ENCODE measurements at regions not wholly inside any gene's neighbourhood (a gene's known extent, or its start where the extent isn't known, plus 50 kb on each side); places are given as distances from the start of the nearest gene placed in this dataset.
"Not testable (repeated sequence)": the region's sequence is repeated elsewhere in the genome, so short reads cannot be mapped to it uniquely, and the experiment has no call there.

DNA sequence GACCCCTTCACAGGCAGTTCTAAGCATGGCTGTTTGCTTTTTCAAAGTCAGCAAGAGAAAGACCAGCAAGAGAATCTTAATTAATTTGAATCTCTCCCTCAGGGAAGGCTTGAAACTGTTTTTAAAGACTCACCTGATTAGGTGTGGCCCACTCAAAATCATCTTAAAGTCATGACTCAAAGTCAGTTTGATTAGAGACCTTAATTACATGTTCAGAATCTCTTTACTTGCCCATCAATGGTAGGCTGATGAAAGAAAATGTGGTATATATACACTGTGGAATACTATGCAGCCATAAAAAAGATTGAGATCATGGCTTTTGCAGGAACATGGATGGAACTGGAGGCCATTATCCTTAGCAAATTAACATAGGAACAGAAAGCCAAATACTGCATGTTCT lies 247.5 kb upstream of the PRKX start:
- ATAC-seq (ENCODE audit: low FRiP score) (no peak), DNase-seq (no peak)
- Histone ChIP-seq H3K36me3 (ENCODE audit: control insufficient read depth in 1 of 2, insufficient read depth in 2 of 2, low read length in 1 of 2) (no peaks in the 10 kb centered on the region), H3K4me3 (ENCODE audit: low read length in 2 of 2) (no peak overlapping the region), H3K27ac (ENCODE audit: low read depth in 1 of 2, low read length in 2 of 2) (no peak overlapping the region), H3K27me3 (ENCODE audit: control insufficient read depth in 1 of 2, insufficient read depth in 2 of 2, low read length in 1 of 2) (peaks cover 0 to 2% of the 10 kb centered on the region in 2 donors), H3K9me3 (ENCODE audit: control insufficient read depth, low read length) (no peaks in the 10 kb centered on the region), H3K4me1 (ENCODE audit: control insufficient read depth in 1 of 2, insufficient read depth in 2 of 2, low read length in 2 of 2) (no peaks in the 10 kb centered on the region)
- intact Hi-C loops (cut with DNase I) = no loop called here

DNA sequence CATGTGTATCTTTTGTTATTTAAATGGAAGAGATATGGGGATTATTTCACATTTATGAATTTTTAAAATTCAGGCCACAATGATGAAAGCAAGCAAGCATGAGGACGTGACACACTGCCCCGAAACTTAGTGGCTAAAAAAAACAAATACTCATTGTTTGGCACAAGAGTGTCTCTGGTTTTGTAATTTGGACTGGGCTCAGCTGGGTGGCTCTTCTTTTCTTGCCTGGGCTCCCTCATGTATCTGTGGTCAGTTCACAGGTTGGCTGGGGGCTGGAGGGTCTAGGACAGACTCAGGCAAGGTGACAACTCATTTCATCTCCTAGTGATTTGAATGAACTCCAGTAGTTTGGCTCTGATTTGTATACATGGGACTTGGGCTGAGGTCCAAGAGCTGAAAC lies 238.4 kb upstream of the PRKX start:
- Histone ChIP-seq H3K27ac (ENCODE audit: low read depth in 1 of 2, low read length in 2 of 2) (no peak overlapping the region), H3K4me3 (ENCODE audit: low read length in 2 of 2) (no peak overlapping the region), H3K9me3 (ENCODE audit: control insufficient read depth, low read length) (peaks cover 1% of the 10 kb centered on the region), H3K27me3 (ENCODE audit: control insufficient read depth in 1 of 2, insufficient read depth in 2 of 2, low read length in 1 of 2) (no peaks in the 10 kb centered on the region), H3K36me3 (ENCODE audit: control insufficient read depth in 1 of 2, insufficient read depth in 2 of 2, low read length in 1 of 2) (no peaks in the 10 kb centered on the region), H3K4me1 (ENCODE audit: control insufficient read depth in 1 of 2, insufficient read depth in 2 of 2, low read length in 2 of 2) (no peaks in the 10 kb centered on the region)
- ATAC-seq (ENCODE audit: low FRiP score) (no peak), DNase-seq (no peak)
- intact Hi-C loops (cut with DNase I) = no loop called here
- WGBS, 2 donors = 64 to 71% methylated on average over 2 of the region's 2 CpGs

DNA sequence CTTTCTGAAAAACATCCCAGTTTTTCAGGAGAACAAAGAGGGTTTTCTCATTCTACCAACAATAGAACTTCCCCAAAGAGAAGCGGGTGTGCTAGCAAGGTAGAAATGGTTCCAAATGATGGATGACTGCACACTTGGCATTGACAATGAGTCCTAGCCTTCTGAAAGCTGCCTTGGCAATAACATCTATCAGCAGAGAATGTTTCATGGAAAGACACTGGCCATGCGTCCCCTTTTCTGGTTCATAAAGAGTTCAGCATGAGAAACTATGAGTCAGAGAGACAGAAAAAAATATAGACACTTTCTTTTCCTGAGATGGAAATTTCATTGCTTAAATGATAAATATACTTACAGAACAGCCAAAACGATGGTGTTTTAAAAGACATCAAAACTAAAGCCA lies 236.9 kb upstream of the PRKX start:
- no peak for DNase-seq
- Histone ChIP-seq H3K36me3 (ENCODE audit: control insufficient read depth in 1 of 2, insufficient read depth in 2 of 2, low read length in 1 of 2) (no peaks in the 10 kb centered on the region), H3K27me3 (ENCODE audit: control insufficient read depth in 1 of 2, insufficient read depth in 2 of 2, low read length in 1 of 2) (no peaks in the 10 kb centered on the region), H3K9me3 (ENCODE audit: control insufficient read depth, low read length) (peaks cover 1% of the 10 kb centered on the region), H3K4me1 (ENCODE audit: control insufficient read depth in 1 of 2, insufficient read depth in 2 of 2, low read length in 2 of 2) (no peaks in the 10 kb centered on the region), H3K27ac (ENCODE audit: low read depth in 1 of 2, low read length in 2 of 2) (no peak overlapping the region), H3K4me3 (ENCODE audit: low read length in 2 of 2) (no peak overlapping the region)
- intact Hi-C loops (cut with DNase I) = no loop called here
- WGBS, 2 donors = 23 to 26% methylated on average over 3 of the region's 3 CpGs
- ATAC-seq (ENCODE audit: low FRiP score) = no peak

DNA sequence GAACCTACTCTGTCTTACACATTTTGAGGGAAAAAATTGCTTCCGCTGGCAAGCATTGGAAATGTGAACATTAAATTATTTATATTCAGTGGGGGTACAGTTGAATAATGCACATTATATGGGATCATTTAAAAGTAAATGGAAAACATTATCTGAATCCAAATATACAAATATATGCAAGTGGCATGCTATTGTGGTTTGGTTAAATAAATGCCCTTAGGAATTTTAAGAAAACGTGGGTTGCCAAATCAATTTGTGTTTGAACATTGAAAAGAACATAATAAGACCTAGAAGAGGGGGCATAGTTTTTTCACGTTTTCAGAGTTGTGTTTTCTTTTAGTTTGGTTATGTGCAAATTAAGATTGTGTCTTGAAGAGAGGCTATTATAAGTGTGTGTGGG lies 230.5 kb upstream of the PRKX start:
- no peak for ATAC-seq (ENCODE audit: low FRiP score)
- 54 to 56% methylated on average over 3 of the region's 3 CpGs for WGBS, 2 donors
- Histone ChIP-seq H3K4me3 (ENCODE audit: low read length in 2 of 2) (no peak overlapping the region), H3K4me1 (ENCODE audit: control insufficient read depth in 1 of 2, insufficient read depth in 2 of 2, low read length in 2 of 2) (no peaks in the 10 kb centered on the region), H3K9me3 (ENCODE audit: control insufficient read depth, low read length) (no peaks in the 10 kb centered on the region), H3K36me3 (ENCODE audit: control insufficient read depth in 1 of 2, insufficient read depth in 2 of 2, low read length in 1 of 2) (no peaks in the 10 kb centered on the region), H3K27me3 (ENCODE audit: control insufficient read depth in 1 of 2, insufficient read depth in 2 of 2, low read length in 1 of 2) (no peaks in the 10 kb centered on the region), H3K27ac (ENCODE audit: low read depth in 1 of 2, low read length in 2 of 2) (no peak overlapping the region)
- intact Hi-C loops (cut with DNase I) = no loop called here
- no peak for DNase-seq

DNA sequence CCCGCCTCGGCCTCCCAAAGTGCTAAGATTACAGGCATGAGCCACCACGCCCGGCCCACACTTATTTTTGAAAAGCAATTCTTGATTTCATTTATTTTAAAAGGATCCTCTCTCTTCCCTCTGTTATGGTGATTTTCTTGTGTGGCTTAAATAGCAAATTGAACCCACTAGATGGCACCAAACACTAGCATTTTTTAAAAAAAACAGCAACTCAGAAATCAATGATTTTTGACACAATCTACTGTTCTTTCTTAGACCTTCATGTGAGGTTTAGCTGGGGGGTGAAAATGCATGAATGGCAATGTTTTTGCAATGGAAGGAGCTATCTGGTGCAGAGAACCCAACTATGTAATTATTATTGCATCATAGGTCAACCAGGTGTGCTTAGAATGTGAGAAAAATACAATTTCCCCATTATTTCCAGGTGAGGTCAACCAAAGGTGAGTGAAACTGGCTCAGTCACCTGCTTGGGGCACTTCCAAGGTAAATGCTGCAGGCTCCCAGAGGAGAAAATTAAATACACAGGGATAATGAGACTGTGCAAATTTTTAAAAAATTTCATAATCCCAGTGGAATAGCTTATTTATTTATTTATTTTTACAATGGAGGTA lies 226.7 kb upstream of the PRKX start:
- no peaks in the 10 kb centered on the region for H3K9me3 ChIP-seq (ENCODE audit: control insufficient read depth, low read length)
- H3K4me3 ChIP-seq (ENCODE audit: low read length in 2 of 2) = no peak overlapping the region
- H3K27ac ChIP-seq (ENCODE audit: low read depth in 1 of 2, low read length in 2 of 2) = no peak overlapping the region
- DNase-seq (no peak), ATAC-seq (ENCODE audit: low FRiP score) (no peak)
- H3K27me3 ChIP-seq (ENCODE audit: control insufficient read depth in 1 of 2, insufficient read depth in 2 of 2, low read length in 1 of 2) = no peaks in the 10 kb centered on the region
- intact Hi-C loops (cut with DNase I) = no loop called here
- WGBS, 2 donors = 17 to 19% methylated on average over 4 of the region's 4 CpGs
- H3K4me1 ChIP-seq (ENCODE audit: control insufficient read depth in 1 of 2, insufficient read depth in 2 of 2, low read length in 2 of 2) = no peaks in the 10 kb centered on the region
- no peaks in the 10 kb centered on the region for H3K36me3 ChIP-seq (ENCODE audit: control insufficient read depth in 1 of 2, insufficient read depth in 2 of 2, low read length in 1 of 2)

DNA sequence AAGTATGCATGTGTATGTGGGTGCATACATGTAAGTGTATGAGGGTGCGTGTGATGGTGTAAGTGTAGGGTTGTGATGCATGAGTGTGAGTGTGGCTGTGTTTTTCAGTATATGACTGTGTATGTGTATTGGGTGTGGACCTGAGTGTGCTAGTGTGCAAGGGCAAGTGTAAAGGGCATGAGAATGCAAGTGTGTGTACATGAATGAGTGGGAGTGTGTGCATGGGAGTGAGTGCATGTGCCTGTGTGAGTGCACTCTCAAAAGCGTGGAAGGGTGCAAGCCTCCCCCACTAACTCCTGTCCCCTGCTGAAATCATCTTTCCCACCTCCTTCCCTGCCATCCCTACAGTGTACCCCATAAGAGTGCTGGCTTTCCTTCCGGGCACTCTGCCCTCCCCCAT lies 225.1 kb upstream of the PRKX start:
- H3K27ac ChIP-seq (ENCODE audit: low read depth in 1 of 2, low read length in 2 of 2) = no peak overlapping the region
- intact Hi-C loops (cut with DNase I) = no loop called here
- DNase-seq = no peak
- no peaks in the 10 kb centered on the region for H3K4me1 ChIP-seq (ENCODE audit: control insufficient read depth in 1 of 2, insufficient read depth in 2 of 2, low read length in 2 of 2)
- H3K9me3 ChIP-seq (ENCODE audit: control insufficient read depth, low read length) = no peaks in the 10 kb centered on the region
- H3K36me3 ChIP-seq (ENCODE audit: control insufficient read depth in 1 of 2, insufficient read depth in 2 of 2, low read length in 1 of 2) = no peaks in the 10 kb centered on the region
- H3K27me3 ChIP-seq (ENCODE audit: control insufficient read depth in 1 of 2, insufficient read depth in 2 of 2, low read length in 1 of 2) = no peaks in the 10 kb centered on the region
- WGBS, 2 donors = 82 to 87% methylated on average over 3 of the region's 3 CpGs
- ATAC-seq (ENCODE audit: low FRiP score) = no peak
- no peak overlapping the region for H3K4me3 ChIP-seq (ENCODE audit: low read length in 2 of 2)

DNA sequence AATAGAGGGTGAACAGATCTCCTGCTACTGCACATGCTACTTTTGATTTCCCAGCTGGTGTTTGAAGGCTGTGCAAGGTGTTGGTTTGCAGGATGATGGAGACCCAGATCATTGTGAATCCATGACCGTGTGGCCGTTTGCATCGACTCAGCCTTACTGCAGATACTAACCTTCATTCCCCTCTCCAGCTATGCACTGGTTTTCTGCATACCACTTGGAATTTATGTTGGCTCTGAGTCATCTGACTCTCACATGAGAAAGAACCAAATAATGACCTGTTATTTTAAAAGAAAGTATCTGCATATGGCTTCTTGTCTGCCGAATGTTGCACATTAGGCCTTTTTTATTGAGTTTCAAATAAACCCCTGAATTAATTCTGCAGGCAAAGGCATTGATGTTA lies 221.7 kb upstream of the PRKX start:
- intact Hi-C loops (cut with DNase I); H3K9me3 ChIP-seq (ENCODE audit: control insufficient read depth, low read length); DNase-seq; ATAC-seq (ENCODE audit: low FRiP score); H3K4me3 ChIP-seq (ENCODE audit: low read length in 2 of 2); H3K27ac ChIP-seq (ENCODE audit: low read depth in 1 of 2, low read length in 2 of 2); H3K27me3 ChIP-seq (ENCODE audit: control insufficient read depth in 1 of 2, insufficient read depth in 2 of 2, low read length in 1 of 2); H3K36me3 ChIP-seq (ENCODE audit: control insufficient read depth in 1 of 2, insufficient read depth in 2 of 2, low read length in 1 of 2); H3K4me1 ChIP-seq (ENCODE audit: control insufficient read depth in 1 of 2, insufficient read depth in 2 of 2, low read length in 2 of 2): not testable (repeated sequence)
- no CpG with 5 or more reads among the region's 4 CpGs for WGBS, 2 donors

DNA sequence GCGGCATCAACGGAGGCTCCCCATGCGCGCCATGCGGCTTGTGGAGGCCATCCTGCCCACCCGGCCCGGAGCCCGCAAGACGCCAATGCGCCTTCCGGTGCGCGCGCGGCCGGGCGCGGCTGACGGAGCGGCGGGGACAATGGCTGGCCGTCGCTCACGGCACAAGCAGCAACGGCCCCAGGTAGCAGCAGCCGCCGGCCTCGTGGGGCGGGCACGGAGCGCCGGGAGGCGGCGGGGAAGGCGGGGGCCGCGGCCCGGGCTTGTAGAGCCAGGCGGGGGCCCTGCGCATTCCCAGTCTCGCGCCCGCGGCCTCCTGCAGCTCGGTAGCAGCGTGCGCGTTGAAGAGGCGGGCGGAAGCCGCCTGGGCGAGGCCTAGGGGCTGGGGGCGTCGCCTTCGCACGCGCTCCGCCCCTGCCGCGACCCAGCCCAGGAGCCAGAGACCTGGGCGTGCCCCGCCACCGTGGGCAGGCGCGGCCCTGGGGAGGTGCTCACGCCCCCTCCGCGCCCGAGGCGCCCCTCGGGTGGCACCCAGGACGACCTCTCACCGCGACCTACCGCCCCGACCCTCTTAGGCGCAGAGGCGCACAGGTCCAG lies 207.1 kb upstream of the PRKX start:
- ATAC-seq (ENCODE audit: low FRiP score); H3K27ac ChIP-seq (ENCODE audit: low read depth in 1 of 2, low read length in 2 of 2); H3K4me1 ChIP-seq (ENCODE audit: control insufficient read depth in 1 of 2, insufficient read depth in 2 of 2, low read length in 2 of 2); H3K27me3 ChIP-seq (ENCODE audit: control insufficient read depth in 1 of 2, insufficient read depth in 2 of 2, low read length in 1 of 2); H3K9me3 ChIP-seq (ENCODE audit: control insufficient read depth, low read length); H3K36me3 ChIP-seq (ENCODE audit: control insufficient read depth in 1 of 2, insufficient read depth in 2 of 2, low read length in 1 of 2); intact Hi-C loops (cut with DNase I); DNase-seq; H3K4me3 ChIP-seq (ENCODE audit: low read length in 2 of 2): not testable (repeated sequence)
- no CpG with 5 or more reads among the region's 78 CpGs for WGBS, 2 donors

DNA sequence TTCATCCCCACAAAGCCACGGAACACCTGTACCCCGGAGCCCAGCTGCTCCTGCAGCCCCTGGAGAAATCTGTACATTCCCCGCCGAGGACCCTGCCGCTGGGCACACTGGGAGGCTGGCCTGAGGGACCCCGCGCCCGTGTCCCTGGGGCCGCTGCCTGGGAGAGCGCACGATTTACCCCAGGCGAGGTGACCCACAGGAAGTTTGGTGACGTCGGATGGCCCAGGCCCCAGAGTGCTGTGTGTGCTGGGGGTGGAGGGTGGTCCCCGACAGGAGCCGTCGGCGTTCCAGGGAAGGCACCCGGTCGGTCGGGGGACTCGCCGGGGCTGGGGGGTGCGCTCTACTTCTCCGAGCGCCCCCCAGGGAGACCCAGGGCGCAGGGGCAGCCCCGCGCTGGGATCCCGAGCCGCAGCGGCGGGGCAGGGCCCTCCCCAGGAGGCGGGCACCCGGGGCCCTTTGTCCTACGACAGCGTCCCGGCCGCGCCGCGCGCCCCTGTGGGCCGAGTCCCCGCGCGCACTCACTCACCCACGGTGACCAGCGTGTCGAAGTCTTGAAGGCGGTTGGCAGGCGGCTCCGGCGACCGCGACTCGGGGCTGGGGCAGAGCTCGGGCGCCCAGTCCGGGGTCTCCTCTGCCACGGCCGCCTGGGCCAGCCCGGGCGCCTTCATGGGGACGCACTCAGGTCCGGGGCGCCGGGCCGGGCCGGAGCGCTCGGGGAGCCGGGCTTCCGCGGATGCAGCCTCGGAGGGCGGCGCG lies 206.4 kb upstream of the PRKX start:
- H3K36me3 ChIP-seq (ENCODE audit: control insufficient read depth in 1 of 2, insufficient read depth in 2 of 2, low read length in 1 of 2); intact Hi-C loops (cut with DNase I); ATAC-seq (ENCODE audit: low FRiP score); H3K9me3 ChIP-seq (ENCODE audit: control insufficient read depth, low read length); H3K4me3 ChIP-seq (ENCODE audit: low read length in 2 of 2); H3K27ac ChIP-seq (ENCODE audit: low read depth in 1 of 2, low read length in 2 of 2); DNase-seq; H3K4me1 ChIP-seq (ENCODE audit: control insufficient read depth in 1 of 2, insufficient read depth in 2 of 2, low read length in 2 of 2); H3K27me3 ChIP-seq (ENCODE audit: control insufficient read depth in 1 of 2, insufficient read depth in 2 of 2, low read length in 1 of 2): not testable (repeated sequence)
- no CpG with 5 or more reads among the region's 79 CpGs for WGBS, 2 donors
